Left ventricle myocardium inferior (tissue), 1 donor: ENCODE measurements at regions not wholly inside any gene's neighbourhood (a gene's known extent, or its start where the extent isn't known, plus 50 kb on each side); places are given as distances from the start of the nearest gene placed in this dataset.

Source experiments
- DNase-seq: peaks from one replicate; pipeline ENCODE4 v3.0.0-alpha.2; 2020
- H3K27ac ChIP-seq: fragments of 200-600 bp; replicated peaks from 2 replicates; pipeline ENCODE4 v1.8.0; 2021
- H3K27me3 ChIP-seq: fragments of 200-600 bp; 2 replicates; pipeline ENCODE4 v1.8.0; 2021; ENCODE audit warnings: low read depth
- H3K36me3 ChIP-seq: fragments of 200-600 bp; 2 replicates; pipeline ENCODE4 v1.8.0; 2021
- H3K4me1 ChIP-seq: fragments of 200-600 bp; 2 replicates; pipeline ENCODE4 v1.8.0; 2021
- H3K4me3 ChIP-seq: fragments of 200-600 bp; 2 replicates; pipeline ENCODE4 v1.8.0; 2021; ENCODE audit warnings: mild to moderate bottlenecking, moderate library complexity
- H3K9me3 ChIP-seq: fragments of 200-600 bp; replicated peaks from 2 replicates; pipeline ENCODE4 v1.8.0; 2021
- intact Hi-C: fragments of 100-400 bp; cut with micrococcal nuclease; formaldehyde crosslinking; loops from one replicate; pipeline ENCODE4 v1.11.0; 2022
- TF ChIP-seq, protein P1 (sequence below): fragments of 200-600 bp; IDR thresholded peaks from 2 replicates; pipeline ENCODE4 v1.8.0; 2021; ENCODE audit warnings: antibody characterized with exemption, mild to moderate bottlenecking, borderline replicate concordance
- donor health status: DM: no; HTN: yes; CAD: no; lungs with severe emphysema.

DNA sequence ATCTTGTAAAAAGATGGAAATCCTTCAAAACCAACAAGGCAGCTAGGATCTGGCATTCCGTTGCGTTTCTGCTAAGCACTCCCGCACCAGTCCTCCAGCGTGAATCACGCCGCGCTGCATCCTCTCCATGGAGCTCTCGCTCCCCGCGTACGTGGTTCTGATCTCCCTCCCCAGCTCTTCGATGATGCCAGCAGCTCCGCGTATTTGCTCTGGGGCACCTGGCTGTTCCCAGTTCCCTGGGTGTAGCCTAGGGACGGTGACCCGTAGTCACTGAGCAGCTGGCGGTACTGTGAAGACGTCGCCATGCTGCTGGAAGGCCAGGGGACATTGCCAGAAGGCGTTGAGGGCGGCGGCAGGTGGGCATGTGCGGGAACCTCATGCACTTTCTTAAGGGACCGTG, 407.5 kb downstream of the RNF144A start:
- Histone ChIP-seq H3K36me3 (no peaks in the 10 kb centered on the region), H3K27ac (no peak overlapping the region), H3K4me3 (no peak overlapping the region), H3K9me3 (no peaks in the 10 kb centered on the region), H3K27me3 (peaks cover 44% of the 10 kb centered on the region), H3K4me1 (no peaks in the 10 kb centered on the region)
- intact Hi-C loops: no loop called here
- TF ChIP-seq, protein P1, sequence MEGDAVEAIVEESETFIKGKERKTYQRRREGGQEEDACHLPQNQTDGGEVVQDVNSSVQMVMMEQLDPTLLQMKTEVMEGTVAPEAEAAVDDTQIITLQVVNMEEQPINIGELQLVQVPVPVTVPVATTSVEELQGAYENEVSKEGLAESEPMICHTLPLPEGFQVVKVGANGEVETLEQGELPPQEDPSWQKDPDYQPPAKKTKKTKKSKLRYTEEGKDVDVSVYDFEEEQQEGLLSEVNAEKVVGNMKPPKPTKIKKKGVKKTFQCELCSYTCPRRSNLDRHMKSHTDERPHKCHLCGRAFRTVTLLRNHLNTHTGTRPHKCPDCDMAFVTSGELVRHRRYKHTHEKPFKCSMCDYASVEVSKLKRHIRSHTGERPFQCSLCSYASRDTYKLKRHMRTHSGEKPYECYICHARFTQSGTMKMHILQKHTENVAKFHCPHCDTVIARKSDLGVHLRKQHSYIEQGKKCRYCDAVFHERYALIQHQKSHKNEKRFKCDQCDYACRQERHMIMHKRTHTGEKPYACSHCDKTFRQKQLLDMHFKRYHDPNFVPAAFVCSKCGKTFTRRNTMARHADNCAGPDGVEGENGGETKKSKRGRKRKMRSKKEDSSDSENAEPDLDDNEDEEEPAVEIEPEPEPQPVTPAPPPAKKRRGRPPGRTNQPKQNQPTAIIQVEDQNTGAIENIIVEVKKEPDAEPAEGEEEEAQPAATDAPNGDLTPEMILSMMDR: no peak
- DNase-seq: no peak

DNA sequence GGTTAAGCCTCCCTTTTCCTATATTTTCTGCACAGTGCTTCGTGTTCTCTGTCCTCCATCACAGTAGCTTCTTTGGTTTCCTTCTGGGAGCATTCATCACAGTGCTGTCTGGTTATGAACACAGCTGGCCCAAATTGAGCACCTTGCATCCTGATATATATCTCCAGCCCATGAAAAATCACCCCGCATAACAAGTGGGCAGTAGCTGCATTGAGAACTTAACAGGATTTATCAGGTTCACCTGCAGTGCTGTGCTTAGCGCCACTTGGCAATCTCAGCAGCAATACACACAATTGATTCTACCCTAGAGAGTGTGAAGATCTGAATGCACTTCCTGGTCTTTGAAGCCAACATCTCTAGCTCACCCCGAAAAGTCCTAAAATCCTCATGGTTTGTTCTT, 408.0 kb downstream of the RNF144A start:
- Histone ChIP-seq H3K4me3 (no peak overlapping the region), H3K27me3 (peaks cover 44% of the 10 kb centered on the region), H3K27ac (no peak overlapping the region), H3K9me3 (no peaks in the 10 kb centered on the region), H3K36me3 (no peaks in the 10 kb centered on the region), H3K4me1 (no peaks in the 10 kb centered on the region)
- TF ChIP-seq, protein P1: no peak
- intact Hi-C loops: no loop called here
- no peak for DNase-seq

DNA sequence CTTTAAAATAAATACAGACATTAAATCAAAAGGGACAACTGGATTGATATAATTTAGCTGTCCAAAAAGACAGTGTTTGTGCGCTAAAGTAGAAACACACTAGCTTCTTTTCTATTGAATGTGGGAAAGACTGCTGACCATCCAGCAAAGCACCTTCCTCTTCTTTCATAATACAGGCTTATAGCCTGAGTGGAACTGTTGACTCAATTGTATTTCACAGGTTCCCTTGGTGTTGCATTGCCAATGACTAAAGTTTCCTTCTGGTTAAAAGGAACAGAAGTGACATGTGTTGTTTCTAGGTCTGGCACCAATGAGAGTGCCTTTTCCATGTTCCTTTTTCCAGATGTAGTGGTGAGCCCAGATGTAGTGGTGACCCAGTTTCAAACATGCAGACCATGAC, 412.3 kb downstream of the RNF144A start:
- Histone ChIP-seq H3K4me1 (no peaks in the 10 kb centered on the region), H3K36me3 (no peaks in the 10 kb centered on the region), H3K4me3 (no peak overlapping the region), H3K9me3 (no peaks in the 10 kb centered on the region), H3K27me3 (peaks cover 26% of the 10 kb centered on the region), H3K27ac (no peak overlapping the region)
- intact Hi-C loops: no loop called here
- TF ChIP-seq, protein P1: no peak
- no peak for DNase-seq

DNA sequence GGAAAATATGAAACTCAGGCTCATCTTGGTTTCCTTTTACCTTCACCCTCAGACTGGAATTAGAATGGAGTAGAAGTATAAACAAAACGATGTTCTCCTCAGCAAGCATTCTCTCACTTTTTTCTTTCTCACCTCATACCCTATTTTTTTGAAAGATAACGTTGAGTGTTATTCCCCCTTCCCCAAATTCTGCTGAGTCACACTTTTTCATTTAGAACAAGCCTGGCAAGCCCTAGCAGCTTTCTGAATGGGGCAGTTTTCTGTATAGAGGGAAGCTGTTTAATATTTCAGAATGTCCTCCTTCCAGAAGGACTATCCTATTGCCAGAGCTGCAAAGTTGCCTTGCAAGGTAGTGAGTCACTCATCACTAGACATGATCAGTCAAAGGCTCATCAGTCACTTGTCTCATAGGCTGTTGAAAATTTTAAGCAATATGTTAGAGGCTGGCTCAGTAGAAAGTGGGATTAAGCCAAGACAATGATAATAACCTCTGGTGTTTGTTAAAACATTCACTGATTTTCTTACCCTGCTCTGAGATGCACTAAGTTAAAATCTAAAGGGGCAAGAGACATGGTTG, 416.1 kb downstream of the RNF144A start:
- intact Hi-C loops: no loop called here
- H3K9me3 ChIP-seq: no peaks in the 10 kb centered on the region
- H3K4me3 ChIP-seq: no peak overlapping the region
- TF ChIP-seq, protein P1: no peak
- H3K27me3 ChIP-seq: peaks cover 7% of the 10 kb centered on the region
- DNase-seq: no peak
- no peak overlapping the region for H3K27ac ChIP-seq
- H3K36me3 ChIP-seq: no peaks in the 10 kb centered on the region
- no peaks in the 10 kb centered on the region for H3K4me1 ChIP-seq

DNA sequence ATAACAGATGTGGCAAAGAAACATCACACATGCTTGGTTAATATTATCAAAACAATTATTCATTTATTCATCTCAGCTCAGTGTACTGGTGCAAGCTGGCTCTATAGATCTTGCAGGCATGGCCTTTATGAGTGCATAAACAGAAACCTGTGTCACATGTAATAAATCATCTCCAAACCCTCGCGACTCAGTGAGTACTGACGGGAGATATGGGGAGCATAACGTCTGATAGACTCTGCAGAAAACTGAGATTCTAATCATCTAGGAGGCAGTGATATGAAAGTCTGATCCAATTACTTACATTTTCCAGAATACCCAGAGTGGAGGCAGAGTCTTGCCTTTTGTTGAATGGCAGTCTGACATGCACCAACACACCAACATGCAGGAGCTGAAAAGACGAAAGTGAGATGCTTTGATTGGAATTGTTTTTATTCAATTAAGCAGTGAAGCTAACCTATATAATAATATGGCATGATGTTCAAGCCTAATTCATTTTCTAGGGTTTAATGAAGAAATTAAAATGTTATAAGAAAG, 416.8 kb downstream of the RNF144A start:
- Histone ChIP-seq H3K4me3 (no peak overlapping the region), H3K9me3 (no peaks in the 10 kb centered on the region), H3K27me3 (peaks cover 5% of the 10 kb centered on the region), H3K36me3 (no peaks in the 10 kb centered on the region), H3K27ac (no peak overlapping the region), H3K4me1 (no peaks in the 10 kb centered on the region)
- DNase-seq: no peak
- TF ChIP-seq, protein P1: no peak
- intact Hi-C loops: no loop called here
